ENCODE measurements at regions not wholly inside any gene's neighbourhood (a gene's known extent, or its start where the extent isn't known, plus 50 kb on each side); places are given as distances from the start of the nearest gene placed in this dataset.

- ChIA-PET CTCF (interaction anchor here (0.6 to 2.9 kb wide), 2 partner anchors 9 to 177 kb away, joined by 3 to 9 read pairs; no protein-coding TSS in a partner anchor), SMC1A (ENCODE audit: uncharacterized antibody, unreplicated experiment) (no interaction called here), POLR2A (no interaction called here), RAD21 (ENCODE audit: unreplicated experiment) (no interaction called here)
- intact Hi-C loops (cut with micrococcal nuclease; ENCODE audit: unreplicated experiment) (no loop called here), in situ Hi-C loops (cut with MboI) (no loop called here)
- 0% methylated on average over 2 of the region's 2 CpGs for WGBS (ENCODE audit: insufficient coverage, insufficient replicate concordance, low lambda C conversion rate, missing lambda C conversion rate)
- no peaks in the 10 kb centered on the region for H3K36me3 ChIP-seq (ENCODE audit: control insufficient read depth in 2 of 2, insufficient read depth in 2 of 2, low read length in 1 of 2)
- H3K4me3 ChIP-seq, result no peak overlapping the region
- H3K27me3 ChIP-seq (replicated peaks in 1 of 2; ENCODE audit: control insufficient read depth in 2 of 2, insufficient read depth in 2 of 2, low read length in 1 of 2), result no peaks in the 10 kb centered on the region
- H3K4me1 ChIP-seq (ENCODE audit: control insufficient read depth, insufficient read depth, low read length), result no peaks in the 10 kb centered on the region
- no peaks in the 10 kb centered on the region for H3K79me2 ChIP-seq (ENCODE audit: control insufficient read depth, insufficient read depth, low read length)
- TF ChIP-seq BHLHE40 (IDR thresholded peaks at IDR 0.05; ENCODE audit: borderline replicate concordance in 1 of 2, low read depth in 2 of 2, low read length in 1 of 2) (no peak), CREM (IDR thresholded peaks at IDR 0.05; ENCODE audit: low read depth) (no peak), KLF5 (IDR thresholded peaks at IDR 0.05; ENCODE audit: partially characterized antibody) (no peak), BRCA1 (IDR thresholded peaks at IDR 0.05; ENCODE audit: low read depth, low read length) (no peak), SKIL (IDR thresholded peaks at IDR 0.05; ENCODE audit: low read depth, poor library complexity, severe bottlenecking) (no peak), ZSCAN29 (IDR thresholded peaks at IDR 0.05) (no peak), RCOR1 (conservative IDR thresholded peaks at IDR 0.05; ENCODE audit: low read depth, low read length) (no peak), STAT3 (IDR thresholded peaks at IDR 0.05; ENCODE audit: low read depth, low read length) (no peak), NBN (IDR thresholded peaks at IDR 0.05) (no peak), FOS (IDR thresholded peaks at IDR 0.05; ENCODE audit: borderline replicate concordance, extremely low read depth, insufficient read length) (no peak), NFIC (IDR thresholded peaks at IDR 0.05; ENCODE audit: low read depth, low read length) (no peak), NFXL1 (IDR thresholded peaks at IDR 0.05; ENCODE audit: borderline replicate concordance) (no peak), SIX5 (IDR thresholded peaks at IDR 0.05; ENCODE audit: low read depth, low read length, severe bottlenecking) (no peak), RELB (IDR thresholded peaks at IDR 0.05; ENCODE audit: low read depth) (no peak), MTA2 (IDR thresholded peaks at IDR 0.05; ENCODE audit: low read depth) (no peak), IRF3 (IDR thresholded peaks at IDR 0.05) (no peak), CHD4 (IDR thresholded peaks at IDR 0.05) (no peak), ESRRA (IDR thresholded peaks at IDR 0.05; ENCODE audit: low read length) (no peak), PBX3 (IDR thresholded peaks at IDR 0.05; ENCODE audit: insufficient replicate concordance, low read depth, low read length) (no peak), POLR2AphosphoS2 (IDR thresholded peaks at IDR 0.05; ENCODE audit: low read depth, low read length) (no peak)
- DNase-seq (ENCODE audit: low read depth, low spot score), result no peak
- BruUV-seq (replicated peaks), result no TSS peak
- no peak overlapping the region for H3K9ac ChIP-seq (ENCODE audit: control insufficient read depth, insufficient read depth, low read length)
- no peak for FAIRE-seq
- ATAC-seq, result no peak
- no peaks in the 10 kb centered on the region for H3K9me3 ChIP-seq (replicated peaks; ENCODE audit: control insufficient read depth, insufficient read depth, low read length)
- no peak overlapping the region for H3K27ac ChIP-seq (ENCODE audit: control insufficient read depth, insufficient read depth)
- no peak overlapping the region for H3K4me2 ChIP-seq (ENCODE audit: control insufficient read depth, insufficient read depth)
- no peaks in the 10 kb centered on the region for H4K20me1 ChIP-seq (ENCODE audit: control insufficient read depth, insufficient read depth)
- no peak overlapping the region for H2AFZ ChIP-seq (ENCODE audit: control insufficient read depth, low read depth, low read length)
These were observed 328.7 kb downstream of the FLRT2 start for GRCh38 chr14:85858634-85859033.
